CD8-positive, alpha-beta memory T cell (primary cell): ENCODE measurements at regions not wholly inside any gene's neighbourhood (a gene's known extent, or its start where the extent isn't known, plus 50 kb on each side); places are given as distances from the start of the nearest gene placed in this dataset.

Experiments used
- CTCF ChIA-PET: fragments of 350-600 bp; sonication (Branson Sonifier 250); formaldehyde crosslinking; loops from one replicate; lab custom pipeline; 2021; ENCODE audit warnings: antibody characterized with exemption; lab: Charles Lee
- POLR2A ChIA-PET: fragments of 350-600 bp; sonication (Branson Sonifier 250); formaldehyde crosslinking; loops from one replicate; lab custom pipeline; 2021; ENCODE audit warnings: antibody characterized with exemption; lab: Charles Lee
- DNase-seq, 5 donors: peaks; one replicate each; pipeline versions ENCODE4 v3.0.0 to v3.0.0-alpha.2; 2020 to 2022; ENCODE audit warnings: mixed read lengths in 1 of 5
- H3K27ac ChIP-seq: one replicate; pipeline ENCODE4 v1.7.0; 2013; ENCODE audit warnings: low read depth, mild to moderate bottlenecking, low read length, moderate library complexity
- H3K27me3 ChIP-seq: 2 replicates; pipeline ENCODE4 v1.7.0; 2013; ENCODE audit warnings: low read length, mild to moderate bottlenecking; ENCODE audit not compliant: insufficient read depth, poor library complexity, severe bottlenecking
- H3K36me3 ChIP-seq: 2 replicates; pipeline ENCODE4 v1.7.0; 2013; ENCODE audit warnings: mild to moderate bottlenecking, low read length, moderate library complexity; ENCODE audit not compliant: insufficient read depth
- H3K4me1 ChIP-seq: 2 replicates; pipeline ENCODE4 v1.7.0; 2013; ENCODE audit warnings: mild to moderate bottlenecking, low read length, moderate library complexity; ENCODE audit not compliant: insufficient read depth
- H3K4me3 ChIP-seq: 2 replicates; pipeline ENCODE4 v1.7.0; 2013; ENCODE audit warnings: mild to moderate bottlenecking, low read length
- H3K9me3 ChIP-seq: 2 replicates; pipeline ENCODE4 v1.7.0; 2013; ENCODE audit warnings: mild to moderate bottlenecking, low read length
- H3K27ac Mint-ChIP-seq, 8 donors: one replicate each; pipeline ENCODE4 v1.8.0; 2020 to 2021; ENCODE audit warnings: mixed read lengths in 8 of 8, mild to moderate bottlenecking in 6 of 8, inconsistent platforms in 3 of 8, moderate library complexity in 3 of 8
- H3K27me3 Mint-ChIP-seq, 2 donors: one replicate each; pipeline ENCODE4 v1.8.0; 2020 to 2021; ENCODE audit warnings: mixed read lengths in 2 of 2, mild to moderate bottlenecking in 1 of 2, moderate library complexity in 1 of 2
- H3K36me3 Mint-ChIP-seq, 3 donors: one replicate each; pipeline ENCODE4 v1.8.0; 2020 to 2021; ENCODE audit warnings: mixed read lengths in 3 of 3, inconsistent platforms in 1 of 3, mild to moderate bottlenecking in 1 of 3
- H3K4me1 Mint-ChIP-seq, 3 donors: one replicate each; pipeline ENCODE4 v1.8.0; 2020 to 2021; ENCODE audit warnings: mixed read lengths in 3 of 3, inconsistent platforms in 1 of 3, mild to moderate bottlenecking in 1 of 3
- H3K4me3 Mint-ChIP-seq, 7 donors: one replicate each; pipeline ENCODE4 v1.8.0; 2020 to 2021; ENCODE audit warnings: mixed read lengths in 7 of 7, mild to moderate bottlenecking in 6 of 7, moderate library complexity in 4 of 7, inconsistent platforms in 2 of 7
- H3K9me3 Mint-ChIP-seq, 5 donors: one replicate each; pipeline ENCODE4 v1.8.0; 2020 to 2022; ENCODE audit warnings: mixed read lengths in 5 of 5, mild to moderate bottlenecking in 3 of 5, moderate library complexity in 2 of 5, inconsistent platforms in 1 of 5

- no peaks in the 10 kb centered on the region for H3K4me1 Mint-ChIP-seq
- Histone ChIP-seq H3K9me3 (no peaks in the 10 kb centered on the region), H3K27me3 (no peaks in the 10 kb centered on the region), H3K4me3 (no peak overlapping the region), H3K27ac (no peak overlapping the region), H3K36me3 (no peaks in the 10 kb centered on the region), H3K4me1 (no peaks in the 10 kb centered on the region)
- CTCF ChIA-PET, result no interaction called here
- no peaks in the 10 kb centered on the region for H3K36me3 Mint-ChIP-seq
- DNase-seq, result no peak
- no peak overlapping the region for H3K27ac Mint-ChIP-seq
- peaks cover 0 to 15% (median 6%) of the 10 kb centered on the region in 5 donors for H3K9me3 Mint-ChIP-seq
- H3K4me3 Mint-ChIP-seq, result no peak overlapping the region
- POLR2A ChIA-PET, result no interaction called here
- no peaks in the 10 kb centered on the region for H3K27me3 Mint-ChIP-seq
Observed at GRCh38 chr4:171025776-171026175, 787.4 kb upstream of the GALNTL6 start.

- DNase-seq, result no peak
- H3K4me3 ChIP-seq, result no peak overlapping the region
- no peaks in the 10 kb centered on the region for H3K36me3 ChIP-seq
- Mint-ChIP-seq H3K4me1 (no peaks in the 10 kb centered on the region), H3K36me3 (no peaks in the 10 kb centered on the region), H3K27ac (no peak overlapping the region), H3K9me3 (peaks cover 0 to 15% (median 6%) of the 10 kb centered on the region in 5 donors), H3K27me3 (no peaks in the 10 kb centered on the region), H3K4me3 (no peak overlapping the region)
- no peaks in the 10 kb centered on the region for H3K9me3 ChIP-seq
- H3K4me1 ChIP-seq, result no peaks in the 10 kb centered on the region
- no peaks in the 10 kb centered on the region for H3K27me3 ChIP-seq
- ChIA-PET POLR2A (no interaction called here), CTCF (no interaction called here)
- H3K27ac ChIP-seq, result no peak overlapping the region
Observed at GRCh38 chr4:171025343-171025742, 787.9 kb upstream of the GALNTL6 start.

DNA sequence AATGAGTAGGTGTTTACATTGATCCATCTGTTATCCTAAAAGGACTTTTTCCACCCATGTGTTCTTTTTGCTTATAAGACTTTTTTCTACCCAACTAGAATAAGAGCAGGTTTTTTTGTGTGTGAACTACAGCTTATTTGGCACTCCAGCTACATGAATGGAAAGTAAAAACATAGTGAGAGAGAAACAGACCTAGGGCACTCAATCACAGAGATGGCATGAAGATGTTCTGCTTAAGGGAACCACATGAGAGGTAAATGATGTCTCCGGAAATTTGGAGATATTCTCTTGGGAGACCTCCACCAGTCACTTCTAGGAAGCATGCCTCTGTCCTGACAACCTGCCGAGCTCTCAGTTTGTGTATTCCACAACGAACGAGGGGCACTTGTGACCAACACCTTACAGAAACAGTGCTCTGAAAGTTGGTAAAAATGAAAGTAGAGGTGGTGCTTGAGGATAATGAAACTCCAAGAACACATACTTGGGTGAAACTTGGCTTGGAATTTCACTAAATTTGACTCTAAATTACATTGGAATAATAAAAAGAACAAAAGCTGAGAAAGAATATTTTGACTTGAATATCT, 788.4 kb upstream of the GALNTL6 start:
- Histone ChIP-seq H3K9me3 (no peaks in the 10 kb centered on the region), H3K4me3 (no peak overlapping the region), H3K4me1 (no peaks in the 10 kb centered on the region), H3K36me3 (no peaks in the 10 kb centered on the region), H3K27me3 (no peaks in the 10 kb centered on the region), H3K27ac (no peak overlapping the region)
- H3K9me3 Mint-ChIP-seq, result peaks cover 0 to 13% (median 6%) of the 10 kb centered on the region in 5 donors
- H3K4me3 Mint-ChIP-seq, result no peak overlapping the region
- POLR2A ChIA-PET, result no interaction called here
- DNase-seq, result no peak
- CTCF ChIA-PET, result no interaction called here
- H3K27me3 Mint-ChIP-seq, result no peaks in the 10 kb centered on the region
- H3K36me3 Mint-ChIP-seq, result no peaks in the 10 kb centered on the region
- no peaks in the 10 kb centered on the region for H3K4me1 Mint-ChIP-seq
- H3K27ac Mint-ChIP-seq, result no peak overlapping the region

DNA sequence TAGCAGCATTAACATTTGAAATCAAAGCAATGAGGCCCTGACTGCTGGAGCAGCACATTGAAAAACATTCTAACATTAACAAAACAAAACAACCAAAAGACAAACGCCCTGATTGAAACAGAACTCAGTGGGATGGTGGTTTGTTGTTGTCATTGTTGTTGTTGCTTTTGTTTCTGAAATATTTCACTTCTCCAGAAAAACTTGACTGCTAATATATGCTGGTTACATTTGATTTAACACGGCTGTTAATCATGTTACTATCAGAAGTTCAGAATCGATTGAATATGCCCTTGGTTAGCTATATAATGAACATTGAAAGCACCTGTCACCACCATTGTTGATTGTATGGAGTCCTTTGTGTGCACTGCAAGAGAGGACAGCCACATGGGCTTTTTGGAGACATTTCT, 790.4 kb upstream of the GALNTL6 start:
- Histone ChIP-seq H3K4me3 (no peak overlapping the region), H3K9me3 (no peaks in the 10 kb centered on the region), H3K4me1 (no peaks in the 10 kb centered on the region), H3K36me3 (no peaks in the 10 kb centered on the region), H3K27ac (no peak overlapping the region), H3K27me3 (no peaks in the 10 kb centered on the region)
- peaks cover 0 to 7% (median 2%) of the 10 kb centered on the region in 5 donors for H3K9me3 Mint-ChIP-seq
- no peaks in the 10 kb centered on the region for H3K4me1 Mint-ChIP-seq
- ChIA-PET CTCF (no interaction called here), POLR2A (no interaction called here)
- H3K27ac Mint-ChIP-seq, result no peak overlapping the region
- DNase-seq, result no peak
- H3K36me3 Mint-ChIP-seq, result no peaks in the 10 kb centered on the region
- no peak overlapping the region for H3K4me3 Mint-ChIP-seq
- H3K27me3 Mint-ChIP-seq, result no peaks in the 10 kb centered on the region

- H3K9me3 Mint-ChIP-seq, result peaks cover 0 to 15% (median 3%) of the 10 kb centered on the region in 5 donors
- H3K36me3 Mint-ChIP-seq, result no peaks in the 10 kb centered on the region
- H3K4me1 Mint-ChIP-seq, result no peaks in the 10 kb centered on the region
- no peaks in the 10 kb centered on the region for H3K27me3 Mint-ChIP-seq
- H3K4me3 ChIP-seq, result no peak overlapping the region
- no peak overlapping the region for H3K27ac ChIP-seq
- H3K4me1 ChIP-seq, result no peaks in the 10 kb centered on the region
- POLR2A ChIA-PET, result no interaction called here
- no peaks in the 10 kb centered on the region for H3K36me3 ChIP-seq
- CTCF ChIA-PET, result no interaction called here
- no peak overlapping the region for H3K4me3 Mint-ChIP-seq
- DNase-seq, result no peak
- H3K27me3 ChIP-seq, result no peaks in the 10 kb centered on the region
- no peaks in the 10 kb centered on the region for H3K9me3 ChIP-seq
- H3K27ac Mint-ChIP-seq, result no peak overlapping the region
Observed at GRCh38 chr4:171017593-171017992, 795.6 kb upstream of the GALNTL6 start.

GRCh38 chr4:171016145-171016544, 797.1 kb upstream of the GALNTL6 start:
- CTCF ChIA-PET, result no interaction called here
- no peaks in the 10 kb centered on the region for H3K27me3 ChIP-seq
- no peaks in the 10 kb centered on the region for H3K4me1 ChIP-seq
- POLR2A ChIA-PET, result no interaction called here
- Mint-ChIP-seq H3K4me1 (no peaks in the 10 kb centered on the region), H3K27me3 (no peaks in the 10 kb centered on the region), H3K27ac (no peak overlapping the region), H3K4me3 (no peak overlapping the region), H3K9me3 (peaks cover 0 to 17% (median 3%) of the 10 kb centered on the region in 5 donors), H3K36me3 (no peaks in the 10 kb centered on the region)
- H3K27ac ChIP-seq, result no peak overlapping the region
- no peak overlapping the region for H3K4me3 ChIP-seq
- no peaks in the 10 kb centered on the region for H3K9me3 ChIP-seq
- no peak for DNase-seq
- no peaks in the 10 kb centered on the region for H3K36me3 ChIP-seq

GRCh38 chr4:171015441-171015840, 797.8 kb upstream of the GALNTL6 start:
- Histone ChIP-seq H3K4me3 (no peak overlapping the region), H3K27ac (no peak overlapping the region), H3K27me3 (no peaks in the 10 kb centered on the region), H3K36me3 (no peaks in the 10 kb centered on the region), H3K4me1 (no peaks in the 10 kb centered on the region), H3K9me3 (no peaks in the 10 kb centered on the region)
- Mint-ChIP-seq H3K9me3 (peaks cover under 1 to 22% (median 3%) of the 10 kb centered on the region in 5 donors), H3K27ac (no peak overlapping the region), H3K4me3 (no peak overlapping the region), H3K27me3 (no peaks in the 10 kb centered on the region), H3K36me3 (no peaks in the 10 kb centered on the region), H3K4me1 (no peaks in the 10 kb centered on the region)
- ChIA-PET POLR2A (no interaction called here), CTCF (no interaction called here)
- DNase-seq, result no peak

GRCh38 chr4:171007618-171008390, 805.4 kb upstream of the GALNTL6 start:
- Histone ChIP-seq H3K27ac (no peak overlapping the region), H3K36me3 (no peaks in the 10 kb centered on the region), H3K9me3 (no peaks in the 10 kb centered on the region), H3K4me1 (no peaks in the 10 kb centered on the region), H3K4me3 (no peak overlapping the region), H3K27me3 (no peaks in the 10 kb centered on the region)
- H3K27me3 Mint-ChIP-seq, result no peaks in the 10 kb centered on the region
- peaks cover 3 to 24% (median 9%) of the 10 kb centered on the region in 5 donors for H3K9me3 Mint-ChIP-seq
- no peak for DNase-seq
- H3K4me3 Mint-ChIP-seq, result no peak overlapping the region
- no peaks in the 10 kb centered on the region for H3K4me1 Mint-ChIP-seq
- no peak overlapping the region for H3K27ac Mint-ChIP-seq
- POLR2A ChIA-PET, result no interaction called here
- no peaks in the 10 kb centered on the region for H3K36me3 Mint-ChIP-seq
- CTCF ChIA-PET, result no interaction called here
